Activated naive CD8-positive, alpha-beta T cell treated with anti-CD3 and anti-CD28 coated beads, Interleukin-2, amount 10 ng/mL, durations not matched to agents 7 days and 5 days (primary cell): ENCODE measurements at regions not wholly inside any gene's neighbourhood (a gene's known extent, or its start where the extent isn't known, plus 50 kb on each side); places are given as distances from the start of the nearest gene placed in this dataset.
A peak's percentile ranks its signal among the peaks of the same experiment; 100 is the strongest.
"Not testable (repeated sequence)": the region's sequence is repeated elsewhere in the genome, so short reads cannot be mapped to it uniquely, and the experiment has no call there.

Source experiments
- ATAC-seq: fragments of 150-1000 bp; cut with Tn5 transposase; one replicate; pipeline ENCODE4 v1.10.0; 2021; ENCODE audit warnings: low read depth, moderate library complexity
- POLR2A ChIA-PET: fragments of 350-600 bp; sonication (Branson Sonifier 250); formaldehyde crosslinking; loops from one replicate; lab custom pipeline; 2021; ENCODE audit warnings: antibody characterized with exemption; lab: Charles Lee
- DNase-seq: peaks from one replicate; pipeline ENCODE4 v3.0.0; 2021
- H3K27ac Mint-ChIP-seq: one replicate; pipeline ENCODE4 v1.8.0; 2022; ENCODE audit warnings: mild to moderate bottlenecking, mixed read lengths
- H3K27me3 Mint-ChIP-seq: one replicate; pipeline ENCODE4 v1.8.0; 2022; ENCODE audit warnings: mild to moderate bottlenecking, moderate library complexity, mixed read lengths
- H3K36me3 Mint-ChIP-seq: one replicate; pipeline ENCODE4 v1.8.0; 2021; ENCODE audit warnings: mild to moderate bottlenecking, mixed read lengths
- H3K4me1 Mint-ChIP-seq: one replicate; pipeline ENCODE4 v1.8.0; 2021; ENCODE audit warnings: mixed read lengths
- H3K4me3 Mint-ChIP-seq: one replicate; pipeline ENCODE4 v1.8.0; 2022; ENCODE audit warnings: mild to moderate bottlenecking, moderate library complexity, mixed read lengths
- H3K9me3 Mint-ChIP-seq: one replicate; pipeline ENCODE4 v1.8.0; 2021; ENCODE audit warnings: mixed read lengths

GRCh38 chr14:65972346-65972870 is 513.8 kb upstream of the CCDC196 start:
- H3K9me3 Mint-ChIP-seq = peaks cover 5% of the 10 kb centered on the region
- POLR2A ChIA-PET = no interaction called here
- ATAC-seq (no peak), DNase-seq (no peak)
- H3K4me1 Mint-ChIP-seq = no peaks in the 10 kb centered on the region
- no peak overlapping the region for H3K4me3 Mint-ChIP-seq
- peaks cover 7% of the 10 kb centered on the region for H3K27me3 Mint-ChIP-seq
- H3K27ac Mint-ChIP-seq = no peak overlapping the region
- no peaks in the 10 kb centered on the region for H3K36me3 Mint-ChIP-seq

GRCh38 chr14:65972891-65973290 is 513.3 kb upstream of the CCDC196 start:
- DNase-seq (no peak), ATAC-seq (no peak)
- Mint-ChIP-seq H3K9me3 (peaks cover 5% of the 10 kb centered on the region), H3K27ac (no peak overlapping the region), H3K4me3 (no peak overlapping the region), H3K4me1 (no peaks in the 10 kb centered on the region), H3K36me3 (no peaks in the 10 kb centered on the region), H3K27me3 (peaks cover 7% of the 10 kb centered on the region)
- POLR2A ChIA-PET = no interaction called here

- no peak for ATAC-seq
- Mint-ChIP-seq H3K4me1 (no peaks in the 10 kb centered on the region), H3K4me3 (no peak overlapping the region), H3K27ac (no peak overlapping the region), H3K36me3 (peaks cover 3% of the 10 kb centered on the region), H3K9me3 (peaks cover 10% of the 10 kb centered on the region), H3K27me3 (no peaks in the 10 kb centered on the region)
- DNase-seq = no peak
- POLR2A ChIA-PET = no interaction called here
These were observed 510.3 kb upstream of the CCDC196 start for GRCh38 chr14:65975865-65976264.

- H3K4me3 Mint-ChIP-seq = no peak overlapping the region
- POLR2A ChIA-PET = no interaction called here
- peaks cover 3% of the 10 kb centered on the region for H3K36me3 Mint-ChIP-seq
- DNase-seq (no peak), ATAC-seq (no peak)
- H3K27me3 Mint-ChIP-seq = no peaks in the 10 kb centered on the region
- H3K27ac Mint-ChIP-seq = no peak overlapping the region
- peaks cover 10% of the 10 kb centered on the region for H3K9me3 Mint-ChIP-seq
- H3K4me1 Mint-ChIP-seq = no peaks in the 10 kb centered on the region
These were observed 509.3 kb upstream of the CCDC196 start for GRCh38 chr14:65976761-65977404.

- POLR2A ChIA-PET = no interaction called here
These were observed 504.9 kb upstream of the CCDC196 start for GRCh38 chr14:65981192-65981843.

GRCh38 chr14:65986041-65986440 is 500.1 kb upstream of the CCDC196 start:
- Mint-ChIP-seq H3K27me3 (peaks cover 6% of the 10 kb centered on the region), H3K4me1 (peaks cover 11% of the 10 kb centered on the region), H3K27ac (no peak overlapping the region), H3K36me3 (no peaks in the 10 kb centered on the region), H3K4me3 (no peak overlapping the region), H3K9me3 (peaks cover 8% of the 10 kb centered on the region)
- no peak for DNase-seq
- no peak for ATAC-seq
- POLR2A ChIA-PET = no interaction called here

More at GRCh38 chr14:65981192-65981843, 504.9 kb upstream of the CCDC196 start:
- H3K4me1 Mint-ChIP-seq = peaks cover 7% of the 10 kb centered on the region
- H3K36me3 Mint-ChIP-seq = peaks cover 3% of the 10 kb centered on the region
- no peak overlapping the region for H3K4me3 Mint-ChIP-seq
- peaks cover 14% of the 10 kb centered on the region for H3K9me3 Mint-ChIP-seq
- no peak for ATAC-seq
- H3K27me3 Mint-ChIP-seq = peaks cover 5% of the 10 kb centered on the region
- no peak for DNase-seq
- no peak overlapping the region for H3K27ac Mint-ChIP-seq

- H3K4me1 Mint-ChIP-seq = peaks cover 27% of the 10 kb centered on the region
- DNase-seq = no peak
- H3K9me3 Mint-ChIP-seq = peaks cover 21% of the 10 kb centered on the region
- no peak overlapping the region for H3K4me3 Mint-ChIP-seq
- peaks cover 7% of the 10 kb centered on the region for H3K36me3 Mint-ChIP-seq
- no peak for ATAC-seq
- POLR2A ChIA-PET = no interaction called here
- peaks cover 6% of the 10 kb centered on the region for H3K27me3 Mint-ChIP-seq
- H3K27ac Mint-ChIP-seq = no peak overlapping the region
These were observed 496.2 kb upstream of the CCDC196 start for GRCh38 chr14:65989981-65990380.

- Mint-ChIP-seq H3K4me3 (no peak overlapping the region), H3K9me3 (peaks cover 18% of the 10 kb centered on the region), H3K27me3 (peaks cover 2% of the 10 kb centered on the region), H3K4me1 (peaks cover 26% of the 10 kb centered on the region), H3K36me3 (peaks cover 7% of the 10 kb centered on the region), H3K27ac (no peak overlapping the region)
- DNase-seq (no peak), ATAC-seq (no peak)
- POLR2A ChIA-PET = no interaction called here
These were observed 495.1 kb upstream of the CCDC196 start for GRCh38 chr14:65991104-65991503.

GRCh38 chr14:65991935-65992334 is 494.2 kb upstream of the CCDC196 start:
- DNase-seq, H3K27ac Mint-ChIP-seq, H3K4me3 Mint-ChIP-seq, H3K36me3 Mint-ChIP-seq, H3K27me3 Mint-ChIP-seq, ATAC-seq, POLR2A ChIA-PET: not testable (repeated sequence)
- Mint-ChIP-seq H3K4me1 (peaks cover 22% of the 10 kb centered on the region), H3K9me3 (peaks cover 15% of the 10 kb centered on the region)

- ATAC-seq = no peak
- Mint-ChIP-seq H3K4me3 (no peak overlapping the region), H3K36me3 (peaks cover 7% of the 10 kb centered on the region), H3K27me3 (no peaks in the 10 kb centered on the region), H3K4me1 (peaks cover 22% of the 10 kb centered on the region), H3K27ac (peak overlapping the region; percentile 13), H3K9me3 (peaks cover 15% of the 10 kb centered on the region)
- POLR2A ChIA-PET = no interaction called here
- no peak for DNase-seq
These were observed 493.1 kb upstream of the CCDC196 start for GRCh38 chr14:65993103-65993502.

GRCh38 chr14:65993996-65994395 is 492.2 kb upstream of the CCDC196 start:
- H3K27me3 Mint-ChIP-seq = no peaks in the 10 kb centered on the region
- peaks cover 7% of the 10 kb centered on the region for H3K36me3 Mint-ChIP-seq
- H3K9me3 Mint-ChIP-seq = peaks cover 15% of the 10 kb centered on the region
- H3K4me1 Mint-ChIP-seq = peaks cover 22% of the 10 kb centered on the region
- POLR2A ChIA-PET = no interaction called here
- H3K27ac Mint-ChIP-seq = no peak overlapping the region
- ATAC-seq = no peak
- no peak for DNase-seq
- H3K4me3 Mint-ChIP-seq = no peak overlapping the region

- Mint-ChIP-seq H3K4me1 (peaks cover 17% of the 10 kb centered on the region), H3K9me3 (peaks cover 29% of the 10 kb centered on the region), H3K27ac (no peak overlapping the region), H3K4me3 (no peak overlapping the region), H3K36me3 (peaks cover 12% of the 10 kb centered on the region), H3K27me3 (peaks cover 6% of the 10 kb centered on the region)
- ATAC-seq (no peak), DNase-seq (no peak)
- POLR2A ChIA-PET = no interaction called here
These were observed 488.8 kb upstream of the CCDC196 start for GRCh38 chr14:65997347-65997746.

GRCh38 chr14:65999865-66000264 is 486.3 kb upstream of the CCDC196 start:
- Mint-ChIP-seq H3K27me3 (peaks cover 14% of the 10 kb centered on the region), H3K4me3 (no peak overlapping the region), H3K36me3 (peaks cover 17% of the 10 kb centered on the region), H3K27ac (no peak overlapping the region), H3K9me3 (peaks cover 33% of the 10 kb centered on the region), H3K4me1 (peaks cover 11% of the 10 kb centered on the region)
- ATAC-seq (no peak), DNase-seq (no peak)
- POLR2A ChIA-PET = no interaction called here

GRCh38 chr14:66000766-66001165 is 485.4 kb upstream of the CCDC196 start:
- Mint-ChIP-seq H3K4me3 (no peak overlapping the region), H3K27me3 (peaks cover 16% of the 10 kb centered on the region), H3K4me1 (peaks cover 11% of the 10 kb centered on the region), H3K9me3 (peaks cover 33% of the 10 kb centered on the region), H3K27ac (no peak overlapping the region), H3K36me3 (peaks cover 17% of the 10 kb centered on the region)
- DNase-seq (no peak), ATAC-seq (no peak)
- POLR2A ChIA-PET = no interaction called here
